ENCODE measurements at regions not wholly inside any gene's neighbourhood (a gene's known extent, or its start where the extent isn't known, plus 50 kb on each side); places are given as distances from the start of the nearest gene placed in this dataset.

GRCh38 chr6:26251354-26252076, 113.5 kb upstream of the BTN3A2 start:
- TF ChIP-seq CTCF (IDR thresholded peaks at IDR 0.05; ENCODE audit: borderline replicate concordance, extremely low read depth, low read length, poor library complexity, severe bottlenecking) (peak; percentile 2), EZH2 (IDR thresholded peaks at IDR 0.05; ENCODE audit: borderline replicate concordance, low read depth, low read length, severe bottlenecking) (no peak)
